HG02885 (cell line): ENCODE measurements at regions not wholly inside any gene's neighbourhood (a gene's known extent, or its start where the extent isn't known, plus 50 kb on each side); places are given as distances from the start of the nearest gene placed in this dataset.

Source experiments
- ATAC-seq: cut with Tn5 transposase; IDR thresholded peaks from one replicate; pipeline ENCODE4 v1.9.1; 2021; ENCODE audit warnings: mild to moderate bottlenecking; ENCODE audit not compliant: unreplicated experiment, poor library complexity

DNA sequence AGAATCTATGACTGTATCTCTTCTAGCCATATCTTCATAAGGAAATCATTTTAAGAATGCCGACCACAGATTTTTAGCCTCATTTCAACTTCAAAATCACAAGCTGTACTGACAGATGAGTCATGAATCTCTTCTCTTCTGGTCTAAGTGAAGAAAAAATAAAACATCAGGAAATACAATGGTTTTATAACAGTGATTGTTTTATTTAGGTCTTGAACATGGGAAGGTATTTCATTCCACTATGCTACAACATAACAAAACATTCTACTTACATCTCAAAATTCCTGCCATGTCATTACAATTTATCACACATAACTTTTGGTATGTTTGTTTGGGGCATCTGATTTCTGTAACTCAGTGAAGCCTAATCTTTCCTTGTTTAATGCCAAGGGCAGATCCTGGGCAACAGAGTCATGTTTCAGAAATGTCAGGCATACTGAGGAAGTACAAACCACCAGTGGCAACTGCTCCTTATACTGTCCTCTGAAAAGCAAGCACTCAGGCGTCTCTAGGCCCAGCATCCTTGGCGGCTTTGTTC, 325.0 kb downstream of the PDHA2 start:
- no peak for ATAC-seq

DNA sequence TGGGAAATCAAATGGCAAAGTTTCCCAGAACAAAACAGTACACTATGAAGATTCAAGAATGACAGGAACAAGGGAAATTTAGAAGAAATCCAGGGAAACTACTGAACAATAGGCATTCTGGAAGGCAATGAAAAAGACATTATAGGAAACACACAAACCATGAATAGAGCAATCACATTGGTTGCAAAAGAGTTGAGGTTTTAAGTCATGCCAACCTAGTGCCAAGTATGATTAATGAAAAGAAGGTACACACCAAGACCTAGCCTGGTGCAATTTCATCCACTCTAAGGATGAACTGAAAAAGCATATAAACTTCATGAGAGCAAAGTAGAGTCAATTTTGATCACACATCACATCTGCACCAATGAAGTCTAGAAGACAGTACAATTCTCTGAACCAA, 326.9 kb downstream of the PDHA2 start:
- no peak for ATAC-seq

DNA sequence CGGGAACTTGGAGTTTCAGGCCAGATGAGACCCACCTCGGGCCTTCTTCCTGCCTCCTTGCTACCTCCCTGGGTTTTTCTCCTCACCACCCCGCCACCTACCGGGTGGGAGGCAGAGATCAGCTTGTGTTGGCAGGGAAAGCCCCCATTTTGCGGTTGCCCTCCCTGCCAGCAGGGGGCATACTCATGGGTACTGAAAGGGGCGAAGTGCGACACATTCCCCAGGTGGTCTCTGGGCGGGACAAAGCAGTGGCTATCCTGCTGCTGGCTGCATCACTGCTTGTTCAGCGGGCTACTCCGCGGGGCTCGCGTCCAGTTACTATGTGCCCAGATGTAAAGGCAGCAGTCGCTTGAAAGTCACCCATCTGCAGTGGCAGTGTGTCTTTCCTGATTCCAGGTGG, 330.3 kb downstream of the PDHA2 start:
- ATAC-seq, result no peak

DNA sequence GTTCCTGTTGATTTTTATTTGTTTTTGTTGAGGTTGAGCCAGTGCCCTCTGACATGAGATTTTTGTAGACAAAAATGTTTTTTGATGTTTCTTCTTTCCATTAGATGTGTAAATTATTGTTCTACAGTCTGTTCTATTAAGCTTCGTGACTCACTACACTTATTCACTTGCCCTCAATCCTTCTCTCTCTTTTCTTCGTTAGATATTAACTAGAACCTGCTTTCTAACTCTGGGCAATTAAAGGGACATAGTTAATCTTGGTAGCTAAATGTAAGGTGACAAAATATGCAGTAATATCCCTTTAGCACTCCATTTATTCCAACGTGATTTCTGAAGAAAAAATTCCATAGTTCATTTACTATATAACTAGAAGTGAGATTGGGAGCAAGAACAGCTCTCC, 333.9 kb downstream of the PDHA2 start:
- no peak for ATAC-seq

DNA sequence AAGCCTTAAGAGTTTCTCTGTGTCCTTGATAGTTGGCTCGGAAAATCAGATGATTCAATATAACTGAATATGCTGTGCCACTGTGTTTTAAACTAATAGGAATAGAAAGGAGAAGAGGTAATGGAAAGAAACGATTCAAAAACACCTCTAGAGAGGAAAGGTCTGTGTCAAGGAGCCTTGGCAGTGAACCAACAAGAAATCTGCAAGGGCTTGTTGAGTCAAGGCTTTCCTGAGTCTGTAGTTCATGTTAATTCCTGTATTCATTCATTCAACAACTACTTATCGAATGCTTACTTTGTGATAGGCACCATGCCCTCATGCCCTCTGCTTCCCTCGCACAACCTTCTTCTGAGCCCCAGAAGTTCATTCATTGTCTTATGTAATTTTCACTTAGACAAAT, 336.0 kb downstream of the PDHA2 start:
- no peak for ATAC-seq

DNA sequence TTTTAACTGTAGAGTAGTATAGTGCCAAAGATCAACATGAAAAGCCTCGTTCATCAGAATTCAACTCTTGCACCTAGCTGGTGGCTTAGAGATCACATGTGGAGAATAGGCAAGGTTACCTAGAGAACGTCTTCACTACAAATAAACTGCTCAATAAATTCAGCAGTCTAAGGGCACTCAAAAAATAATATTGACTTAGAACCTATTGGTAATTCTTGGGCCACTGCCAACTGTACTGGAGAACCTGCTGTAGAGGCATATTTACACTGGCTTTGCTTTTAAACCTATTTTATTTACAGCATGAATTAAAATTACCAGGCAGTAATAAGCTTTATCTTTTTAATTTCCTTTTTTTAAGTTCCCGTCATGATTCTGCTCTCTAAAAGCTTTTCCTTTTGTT, 343.7 kb downstream of the PDHA2 start:
- no peak for ATAC-seq

DNA sequence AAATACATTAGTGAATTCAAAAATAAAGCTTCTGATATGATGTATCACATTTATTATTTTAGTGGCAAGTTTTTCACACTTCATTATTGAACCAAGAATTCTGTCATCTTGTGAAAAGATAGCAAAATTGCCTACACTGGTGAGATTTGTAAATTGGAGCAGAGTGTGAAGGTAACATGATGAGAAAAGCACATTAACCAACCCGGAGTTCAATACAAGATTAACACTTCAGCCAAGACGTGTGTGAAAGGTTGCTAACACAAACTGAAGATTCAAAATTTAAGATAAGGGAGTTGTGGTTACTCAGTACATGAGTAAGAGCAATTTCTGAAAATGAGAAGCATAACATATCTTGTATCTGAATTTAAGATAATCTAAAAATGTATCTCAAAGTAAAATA, 346.7 kb downstream of the PDHA2 start:
- ATAC-seq, result no peak

DNA sequence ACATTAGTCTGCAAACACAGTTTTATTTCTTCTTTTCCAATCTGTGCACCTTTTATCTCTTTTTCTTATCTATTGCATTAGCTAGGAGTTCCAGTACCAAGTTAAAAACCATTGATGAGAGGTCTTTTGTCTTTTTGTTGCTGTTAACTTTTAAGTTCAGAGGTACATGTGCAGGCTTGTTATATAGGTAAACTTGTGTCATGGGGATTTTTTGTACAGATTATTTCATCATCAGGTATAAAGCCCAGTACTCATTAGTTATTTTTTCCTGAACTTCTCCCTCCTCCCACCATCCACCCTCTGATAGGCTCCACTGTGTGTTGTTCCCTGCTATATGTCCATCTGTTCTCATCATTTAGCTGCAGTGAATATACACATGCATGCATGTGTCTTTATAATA, 349.9 kb downstream of the PDHA2 start:
- no peak for ATAC-seq

DNA sequence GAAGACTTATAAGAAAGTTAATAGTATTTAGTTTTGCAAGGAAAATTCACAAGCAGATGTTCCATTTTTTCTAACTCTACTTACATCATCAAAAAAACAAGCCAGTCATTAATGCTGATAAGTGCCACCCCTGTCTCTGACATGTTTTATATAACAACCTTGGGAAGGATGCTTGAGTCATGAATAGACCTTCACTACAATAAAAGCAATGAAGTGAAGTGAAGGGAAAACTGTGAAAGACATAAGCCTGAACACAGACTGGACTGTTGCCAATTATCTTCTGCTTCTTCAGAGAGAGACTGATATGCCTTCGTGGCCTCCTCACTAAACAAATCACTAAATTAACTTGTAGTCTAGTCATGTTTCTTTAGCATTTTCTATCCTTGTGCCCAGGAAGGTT, 353.2 kb downstream of the PDHA2 start:
- no peak for ATAC-seq

DNA sequence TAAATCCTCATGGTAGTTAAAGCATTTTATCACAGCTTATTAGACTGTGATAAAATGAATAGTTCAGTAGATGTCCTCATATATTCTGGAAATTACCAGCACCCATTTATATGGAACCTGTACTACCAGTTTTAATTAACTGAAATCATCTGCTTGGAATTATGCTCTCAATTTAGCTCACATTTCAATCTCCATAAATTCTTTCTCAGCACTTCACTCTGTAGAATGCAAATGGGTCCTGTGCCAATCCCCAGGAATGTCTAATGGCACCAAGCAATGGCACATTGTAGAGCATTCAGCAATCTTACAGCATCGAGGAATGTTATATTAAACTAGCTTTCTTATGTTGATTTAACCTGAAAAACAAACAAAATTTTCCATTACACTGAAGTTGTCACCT, 355.1 kb downstream of the PDHA2 start:
- no peak for ATAC-seq

DNA sequence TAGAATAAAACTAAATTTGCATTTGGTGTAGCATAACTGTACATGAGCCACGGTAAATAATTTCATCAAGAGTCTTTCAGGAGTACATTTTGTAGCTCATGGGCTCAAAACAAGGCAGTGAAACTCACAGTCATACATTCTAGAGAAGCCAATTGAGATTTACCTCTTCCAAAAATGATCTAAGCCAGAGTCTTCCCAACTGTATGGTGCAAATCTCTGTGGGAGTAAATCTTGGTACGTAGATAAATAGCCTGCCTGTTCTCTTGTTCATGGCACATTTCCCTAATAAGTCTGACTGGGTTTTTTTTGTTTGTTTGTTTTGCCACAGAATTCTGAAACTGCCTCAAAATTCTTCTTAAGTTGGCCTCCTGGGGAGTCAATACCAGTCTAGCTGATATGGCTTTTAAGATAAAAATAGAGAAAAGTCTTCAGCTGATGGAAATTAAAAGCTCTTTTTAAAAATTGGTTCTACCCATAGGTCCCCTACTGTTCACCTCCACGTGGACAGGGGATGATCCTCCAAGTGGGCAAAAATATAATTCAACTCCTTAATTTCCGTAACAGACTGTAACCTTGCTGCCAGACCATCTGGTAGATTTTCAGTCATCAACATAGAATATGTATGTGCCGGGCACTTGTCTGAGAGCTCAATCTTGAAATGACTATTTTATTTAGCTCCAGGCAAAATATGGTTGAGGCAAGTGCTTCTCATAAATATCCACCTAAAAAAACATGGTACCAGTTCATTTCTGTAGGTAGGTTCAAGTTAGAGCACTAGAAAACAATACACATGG, 365.4 kb downstream of the PDHA2 start:
- no peak for ATAC-seq

DNA sequence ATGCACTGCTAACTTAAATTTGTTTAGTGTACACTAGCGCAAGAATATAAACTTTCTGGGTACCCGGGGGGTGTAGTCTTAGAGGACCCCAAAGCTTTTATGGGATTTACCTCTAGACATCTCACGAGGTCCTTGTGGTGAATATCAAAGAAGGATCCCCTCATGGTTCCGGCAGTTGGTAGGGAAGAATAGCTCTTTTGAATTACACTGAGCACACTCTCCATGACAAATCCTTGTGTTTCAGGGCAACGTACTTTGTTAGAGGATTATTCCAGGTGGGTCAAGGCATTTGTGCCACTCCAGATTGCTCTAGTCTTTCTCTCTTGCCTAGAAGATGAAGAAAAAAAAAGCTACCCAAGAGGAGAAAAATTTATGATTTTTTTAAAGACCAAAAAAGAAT, 387.6 kb downstream of the PDHA2 start:
- ATAC-seq, result no peak

DNA sequence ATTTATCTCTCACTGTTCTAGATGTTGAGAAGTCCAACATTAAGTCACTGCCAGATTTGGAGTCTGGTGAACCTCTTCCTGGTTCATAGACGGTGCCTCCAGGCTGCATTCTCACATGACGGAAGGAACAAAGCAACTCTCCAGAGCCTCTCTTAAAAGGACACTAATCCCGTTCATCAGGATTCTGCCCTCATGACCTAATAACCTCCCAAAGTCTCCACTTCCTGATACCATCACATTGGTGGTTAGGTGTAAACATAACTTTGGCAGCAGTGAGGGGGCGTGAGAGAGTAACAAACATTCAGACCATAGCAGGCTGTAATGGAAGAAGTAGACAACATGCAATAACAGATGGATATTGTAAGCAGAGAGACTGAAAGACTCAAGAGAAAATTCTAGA, 388.6 kb downstream of the PDHA2 start:
- no peak for ATAC-seq

DNA sequence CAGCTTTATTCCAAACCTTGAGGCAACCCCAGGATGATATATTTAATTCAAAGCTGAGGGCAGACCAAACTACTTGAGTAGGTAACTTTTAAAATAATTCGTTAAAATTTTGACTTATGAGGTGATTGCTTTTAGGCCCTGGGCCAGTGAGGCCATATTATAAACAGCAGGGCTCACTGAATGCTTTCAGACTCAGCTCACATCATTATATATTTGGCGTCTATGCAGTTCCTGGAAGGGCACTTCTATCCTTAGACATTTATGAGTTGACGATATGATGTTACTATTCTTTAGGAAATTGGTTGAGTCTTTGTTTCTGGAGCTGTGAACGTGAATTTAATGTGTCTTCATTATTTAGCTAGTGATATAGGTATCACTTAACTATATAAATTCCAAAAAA, 400.1 kb downstream of the PDHA2 start:
- ATAC-seq, result no peak

DNA sequence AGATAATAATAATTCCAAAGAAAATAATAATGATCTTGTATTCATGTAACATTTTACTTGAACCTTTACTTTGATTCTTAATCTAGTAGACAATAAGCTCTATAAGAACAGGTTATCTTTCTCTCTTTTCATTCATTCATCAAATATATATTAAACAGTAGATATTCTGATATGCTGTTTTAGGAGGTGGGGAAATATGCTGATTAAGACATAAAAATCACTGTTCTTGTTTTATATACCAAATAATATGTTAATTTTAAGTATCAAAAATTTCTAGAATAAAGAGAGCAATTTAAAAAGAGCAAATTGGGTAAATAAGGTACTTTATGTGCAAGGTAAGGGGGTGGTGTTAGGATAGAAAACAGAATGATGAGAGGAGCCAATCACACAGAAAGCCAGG, 401.9 kb downstream of the PDHA2 start:
- no peak for ATAC-seq

DNA sequence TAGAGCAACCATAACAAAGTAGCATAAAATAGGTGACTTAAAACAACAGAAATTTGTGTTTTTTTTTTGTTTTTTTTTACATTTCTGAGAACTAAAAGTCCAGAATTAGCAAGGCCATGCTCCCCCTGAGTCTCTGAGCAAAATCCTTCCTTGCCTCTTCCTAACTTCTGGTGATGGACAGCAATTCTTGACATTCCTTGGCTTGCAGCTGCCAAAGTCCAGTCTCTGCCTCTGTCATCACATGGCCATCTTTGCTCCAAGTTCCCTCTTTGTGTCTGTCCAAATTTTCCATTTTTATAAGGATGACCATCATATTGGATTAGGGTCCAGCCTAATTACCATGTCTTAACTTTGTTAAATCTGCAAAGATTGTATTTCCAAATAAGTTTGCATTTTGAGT, 407.2 kb downstream of the PDHA2 start:
- ATAC-seq, result no peak

DNA sequence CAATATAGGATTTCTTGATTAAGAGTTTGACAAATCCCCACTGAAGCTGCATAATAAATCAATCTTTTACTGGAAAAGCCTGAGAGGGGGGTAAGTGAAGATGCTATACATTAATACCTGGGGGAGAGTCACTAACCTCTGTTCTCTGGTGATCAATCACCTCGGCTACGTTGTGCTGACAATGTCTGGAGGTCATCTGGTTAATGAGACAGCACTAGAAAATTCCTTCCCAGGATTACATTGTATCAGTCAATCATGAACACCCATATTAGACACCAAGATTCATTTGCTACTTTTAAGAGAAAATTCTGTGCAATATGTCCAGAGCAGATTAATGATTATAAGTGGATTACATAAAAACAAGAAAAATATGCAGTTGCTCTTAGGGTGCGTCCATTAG, 408.3 kb downstream of the PDHA2 start:
- no peak for ATAC-seq

DNA sequence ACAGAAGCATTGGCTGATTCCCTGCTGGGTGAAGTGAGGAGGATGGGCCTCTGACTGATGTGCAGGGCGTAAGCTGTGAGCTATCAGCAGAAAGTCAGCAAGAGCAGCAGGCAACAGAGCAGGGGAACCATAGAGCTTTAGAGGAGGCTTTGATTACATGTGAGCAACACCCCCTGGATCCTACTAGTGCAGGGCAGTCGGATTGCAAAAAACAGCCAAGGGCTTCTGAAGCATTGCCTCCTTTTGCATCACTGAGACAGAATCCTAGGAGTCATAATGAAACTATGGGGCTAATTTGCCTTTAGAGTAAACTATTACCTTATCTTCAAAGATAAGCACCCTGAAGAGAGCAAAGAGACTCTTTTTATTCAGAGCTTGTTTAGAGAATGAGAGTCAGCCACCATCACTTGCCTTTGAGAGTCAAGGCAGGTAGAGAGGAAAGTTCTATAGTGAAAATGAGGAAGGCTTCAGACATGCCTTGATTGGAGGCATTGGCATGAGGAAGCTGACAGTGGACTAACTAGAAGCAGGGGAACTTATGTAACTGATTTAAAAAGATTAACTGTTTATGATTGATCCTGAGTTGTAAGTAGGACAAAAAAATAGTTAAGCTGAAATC, 420.3 kb downstream of the PDHA2 start:
- ATAC-seq, result no peak

DNA sequence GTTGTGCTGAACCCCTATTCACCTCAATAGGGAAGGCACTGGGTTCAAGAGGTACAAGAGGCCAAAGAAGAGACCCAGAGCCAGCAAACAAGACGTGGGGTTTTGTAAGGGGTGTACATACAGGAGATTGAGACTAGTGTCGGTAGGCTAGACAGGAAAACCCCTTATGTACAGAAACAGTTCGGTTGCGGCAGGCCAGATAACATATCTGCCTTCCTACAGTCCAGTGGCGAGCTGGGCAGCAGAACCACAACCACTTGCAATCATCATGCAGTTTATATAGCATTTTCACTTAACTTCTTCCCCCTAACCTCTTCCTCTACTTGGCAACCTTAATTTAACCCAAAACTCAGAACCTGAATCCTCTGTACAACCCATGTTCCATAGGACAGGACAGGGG, 422.2 kb downstream of the PDHA2 start:
- no peak for ATAC-seq

DNA sequence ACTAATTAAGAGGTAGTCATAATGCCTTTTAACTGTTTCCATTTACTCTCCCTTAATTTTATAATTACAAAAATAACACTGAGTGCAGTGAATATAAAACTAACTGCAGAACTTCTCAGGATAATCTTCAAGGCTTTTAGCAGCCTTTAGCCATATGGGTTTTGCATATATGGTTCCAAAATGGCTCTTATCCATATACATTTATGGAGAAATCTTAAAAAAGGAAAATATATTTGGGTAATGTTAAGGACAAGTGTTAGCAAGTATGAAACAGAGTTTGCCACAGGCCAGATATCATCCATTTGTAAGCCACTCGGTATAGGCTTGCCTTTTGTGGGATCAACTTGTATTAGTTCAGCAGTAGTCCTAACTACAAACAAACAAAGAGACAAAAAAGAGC, 423.4 kb downstream of the PDHA2 start:
- ATAC-seq, result no peak

DNA sequence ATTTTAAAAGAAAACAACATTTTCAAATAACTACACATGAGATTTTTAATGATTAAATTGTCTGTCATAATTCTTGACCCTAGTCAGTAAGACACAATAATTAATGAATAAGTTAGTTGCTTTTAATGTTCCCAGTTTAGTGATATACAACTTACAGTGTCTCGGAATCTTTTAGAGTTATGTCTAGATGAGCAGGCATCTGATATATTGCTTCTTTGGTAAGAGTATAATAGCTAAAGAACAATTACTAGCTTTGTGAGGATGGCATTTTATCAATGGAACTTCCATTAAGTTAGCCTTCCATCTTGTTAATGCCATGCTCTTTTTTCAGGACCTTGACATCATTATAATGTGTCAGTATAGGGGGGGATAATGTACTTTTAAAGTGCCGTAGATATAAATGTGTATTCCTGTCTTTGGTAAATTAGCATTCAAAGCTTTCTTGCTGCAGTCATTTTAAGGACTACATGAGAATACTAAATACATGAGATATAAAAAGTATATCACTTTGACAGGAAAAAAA, 425.1 kb downstream of the PDHA2 start:
- ATAC-seq, result no peak

DNA sequence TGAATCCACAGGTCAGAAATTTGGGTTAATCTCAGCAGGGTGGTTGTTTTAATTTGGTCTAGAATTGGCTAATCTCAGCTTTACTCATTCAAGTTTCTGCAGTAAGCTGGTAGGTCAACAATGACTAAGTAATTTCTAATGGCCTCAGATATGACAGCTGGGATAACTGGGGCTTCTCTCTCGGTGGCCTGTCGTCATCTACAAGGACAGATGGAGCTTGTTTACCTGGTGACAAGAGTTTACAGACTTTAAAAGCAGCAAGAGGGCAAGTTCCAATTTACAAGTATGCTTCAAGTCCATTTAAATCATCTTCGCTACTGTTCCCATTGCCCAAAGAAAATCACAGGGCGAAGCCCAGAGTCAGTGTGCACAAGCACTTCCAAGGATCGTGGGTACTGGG, 453.9 kb downstream of the PDHA2 start:
- ATAC-seq, result no peak
